C4-2B (cell line): ENCODE measurements at regions not wholly inside any gene's neighbourhood (a gene's known extent, or its start where the extent isn't known, plus 50 kb on each side); places are given as distances from the start of the nearest gene placed in this dataset.

Experiments
- CTCF ChIP-seq: fragments of 450-650 bp; conservative IDR thresholded peaks from 2 replicates; pipeline ENCODE4 v1.5.1; 2017; ENCODE audit warnings: mild to moderate bottlenecking
- ZFX ChIP-seq: fragments of 450-650 bp; IDR thresholded peaks from 2 replicates; pipeline ENCODE4 v1.6.1; 2017

DNA sequence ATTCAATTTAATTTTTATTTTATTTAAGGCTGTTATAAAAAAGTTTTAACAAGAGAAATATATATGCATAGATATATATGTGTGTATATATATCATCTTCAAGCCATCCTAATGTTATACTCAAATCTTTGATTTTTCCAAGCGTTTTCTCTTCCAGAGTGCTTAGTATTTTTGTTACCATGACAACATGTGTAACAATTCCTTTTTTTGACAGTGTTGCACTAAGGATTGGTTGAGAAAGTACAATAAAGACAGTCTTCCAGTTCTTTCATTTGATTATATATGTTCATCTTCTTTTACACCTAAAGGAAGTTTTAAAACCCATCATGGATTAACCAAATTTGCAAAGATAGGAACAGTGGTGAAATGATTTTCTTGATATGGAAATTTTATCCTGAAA, 171.7 kb downstream of the KLF6 start:
- TF ChIP-seq CTCF = no peak
- TF ChIP-seq ZFX = no peak
